KMS-11 (cell line): ENCODE measurements at regions not wholly inside any gene's neighbourhood (a gene's known extent, or its start where the extent isn't known, plus 50 kb on each side); places are given as distances from the start of the nearest gene placed in this dataset.
"Not testable (repeated sequence)": the region's sequence is repeated elsewhere in the genome, so short reads cannot be mapped to it uniquely, and the experiment has no call there.

Experiments
- H2AFZ ChIP-seq: fragments of 200-600 bp; sonication (generic); 2 replicates; pipeline ENCODE4 v1.6.1; 2016; ENCODE audit warnings: antibody characterized with exemption, mixed run types, low read depth
- H3K27ac ChIP-seq: fragments of 200-600 bp; sonication (generic); 2 replicates; pipeline ENCODE4 v1.6.1; 2016; ENCODE audit warnings: mild to moderate bottlenecking, mixed run types
- H3K27me3 ChIP-seq: fragments of 200-600 bp; sonication (generic); 2 replicates; pipeline ENCODE4 v1.6.1; 2017; ENCODE audit warnings: mild to moderate bottlenecking, low read depth, mixed run types, moderate library complexity; ENCODE audit not compliant: insufficient read depth
- H3K36me3 ChIP-seq: fragments of 200-600 bp; sonication (generic); 2 replicates; pipeline ENCODE4 v1.6.1; 2017; ENCODE audit warnings: mild to moderate bottlenecking, mixed run types; ENCODE audit not compliant: insufficient read depth
- H3K4me1 ChIP-seq: fragments of 200-600 bp; sonication (generic); 2 replicates; pipeline ENCODE4 v1.6.1; 2016; ENCODE audit warnings: mild to moderate bottlenecking, low read depth, mixed run types; ENCODE audit not compliant: poor library complexity, severe bottlenecking
- H3K4me2 ChIP-seq: fragments of 200-600 bp; sonication (generic); 2 replicates; pipeline ENCODE4 v1.7.0; 2016; ENCODE audit warnings: mild to moderate bottlenecking, mixed run types
- H3K4me3 ChIP-seq: fragments of 200-600 bp; sonication (generic); IDR thresholded peaks from 2 replicates; pipeline ENCODE4 v1.6.1; 2017; ENCODE audit warnings: low read depth, low read length, mixed read lengths; ENCODE audit not compliant: insufficient read depth
- H3K79me2 ChIP-seq: fragments of 200-600 bp; sonication (generic); 2 replicates; pipeline ENCODE4 v1.6.1; 2016; ENCODE audit warnings: low read depth, mixed run types; ENCODE audit not compliant: insufficient read depth
- H3K9ac ChIP-seq: fragments of 200-600 bp; sonication (generic); 2 replicates; pipeline ENCODE4 v1.6.1; 2016; ENCODE audit warnings: mild to moderate bottlenecking, mixed run types
- H4K20me1 ChIP-seq: fragments of 200-600 bp; sonication (generic); 2 replicates; pipeline ENCODE4 v1.6.1; 2016; ENCODE audit warnings: mild to moderate bottlenecking, mixed run types; ENCODE audit not compliant: insufficient read depth
- TF ChIP-seq, protein P1 (sequence below): fragments of 200-600 bp; sonication (generic); conservative IDR thresholded peaks from 2 replicates; pipeline ENCODE4 v1.6.1; 2017; ENCODE audit warnings: low read depth, mild to moderate bottlenecking, antibody characterized with exemption, low read length, moderate library complexity, mixed read lengths

DNA sequence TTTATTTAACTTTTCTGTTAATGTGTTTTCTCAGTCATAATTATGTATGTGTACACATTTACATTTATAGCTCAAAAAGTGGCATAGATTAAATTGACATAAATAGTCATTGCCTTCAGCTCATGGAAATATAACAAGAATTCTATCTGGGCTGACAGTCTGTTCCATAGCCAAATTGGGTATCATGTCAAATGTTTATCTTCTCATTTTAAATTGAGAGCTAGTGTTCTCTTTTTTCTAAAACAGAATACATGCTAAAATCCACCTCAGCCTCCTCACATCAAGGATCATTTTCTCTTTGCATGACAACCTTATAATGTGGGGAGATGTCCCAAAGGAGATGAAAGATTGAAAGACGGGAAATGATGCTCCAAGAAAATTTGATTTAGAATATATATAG is 144.1 kb upstream of the BCHE start:
- TF ChIP-seq, protein P1, sequence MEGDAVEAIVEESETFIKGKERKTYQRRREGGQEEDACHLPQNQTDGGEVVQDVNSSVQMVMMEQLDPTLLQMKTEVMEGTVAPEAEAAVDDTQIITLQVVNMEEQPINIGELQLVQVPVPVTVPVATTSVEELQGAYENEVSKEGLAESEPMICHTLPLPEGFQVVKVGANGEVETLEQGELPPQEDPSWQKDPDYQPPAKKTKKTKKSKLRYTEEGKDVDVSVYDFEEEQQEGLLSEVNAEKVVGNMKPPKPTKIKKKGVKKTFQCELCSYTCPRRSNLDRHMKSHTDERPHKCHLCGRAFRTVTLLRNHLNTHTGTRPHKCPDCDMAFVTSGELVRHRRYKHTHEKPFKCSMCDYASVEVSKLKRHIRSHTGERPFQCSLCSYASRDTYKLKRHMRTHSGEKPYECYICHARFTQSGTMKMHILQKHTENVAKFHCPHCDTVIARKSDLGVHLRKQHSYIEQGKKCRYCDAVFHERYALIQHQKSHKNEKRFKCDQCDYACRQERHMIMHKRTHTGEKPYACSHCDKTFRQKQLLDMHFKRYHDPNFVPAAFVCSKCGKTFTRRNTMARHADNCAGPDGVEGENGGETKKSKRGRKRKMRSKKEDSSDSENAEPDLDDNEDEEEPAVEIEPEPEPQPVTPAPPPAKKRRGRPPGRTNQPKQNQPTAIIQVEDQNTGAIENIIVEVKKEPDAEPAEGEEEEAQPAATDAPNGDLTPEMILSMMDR: no peak
- no peak overlapping the region for H3K4me3 ChIP-seq
- H3K27ac ChIP-seq: no peak overlapping the region
- no peaks in the 10 kb centered on the region for H3K27me3 ChIP-seq
- no peaks in the 10 kb centered on the region for H3K79me2 ChIP-seq
- no peaks in the 10 kb centered on the region for H4K20me1 ChIP-seq
- no peak overlapping the region for H3K9ac ChIP-seq
- H3K4me2 ChIP-seq: no peak overlapping the region
- no peaks in the 10 kb centered on the region for H3K4me1 ChIP-seq
- H2AFZ ChIP-seq: no peak overlapping the region
- H3K36me3 ChIP-seq: no peaks in the 10 kb centered on the region

DNA sequence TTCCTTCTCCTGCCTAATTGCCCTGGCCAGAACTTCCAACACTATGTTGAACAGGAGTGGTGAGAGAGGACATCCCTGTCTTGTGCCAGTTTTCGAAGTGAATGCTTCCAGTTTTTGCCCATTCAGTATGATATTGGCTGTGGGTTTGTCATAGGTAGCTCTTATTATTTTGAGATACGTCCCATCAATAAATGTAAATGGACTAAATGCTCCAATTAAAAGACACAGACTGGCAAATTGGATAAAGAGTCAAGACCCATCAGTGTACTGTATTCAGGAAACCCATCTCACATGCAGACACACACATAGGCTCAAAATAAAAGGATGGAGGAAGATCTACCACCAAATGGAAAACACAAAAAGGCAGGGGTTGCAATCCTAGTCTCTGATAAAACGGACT is 123.6 kb upstream of the BCHE start:
- H3K36me3 ChIP-seq, H4K20me1 ChIP-seq, H2AFZ ChIP-seq, H3K4me2 ChIP-seq, H3K9ac ChIP-seq, H3K4me3 ChIP-seq, H3K27ac ChIP-seq, H3K79me2 ChIP-seq, H3K4me1 ChIP-seq, H3K27me3 ChIP-seq: not testable (repeated sequence)

DNA sequence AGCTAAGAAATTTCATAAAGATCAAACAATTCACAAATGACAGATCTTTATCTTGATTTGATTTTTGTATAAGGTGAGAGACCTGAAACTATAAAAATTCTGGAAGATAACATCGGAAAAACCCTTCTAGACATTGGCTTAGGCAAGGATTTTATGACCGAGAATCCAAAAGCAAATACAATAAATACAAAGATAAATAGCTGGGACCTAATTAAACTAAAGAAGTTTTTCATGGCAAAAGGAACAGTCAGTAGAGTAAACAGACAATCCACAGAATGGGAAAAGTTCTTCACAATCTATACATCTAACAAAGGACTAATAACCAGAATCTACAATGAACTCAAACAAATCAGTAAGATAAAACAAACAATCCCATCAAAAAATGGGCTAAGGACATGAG is 116.9 kb upstream of the BCHE start:
- Histone ChIP-seq H3K27ac (no peak overlapping the region), H2AFZ (no peak overlapping the region), H3K4me2 (no peak overlapping the region), H3K27me3 (no peaks in the 10 kb centered on the region), H4K20me1 (no peaks in the 10 kb centered on the region), H3K79me2 (no peaks in the 10 kb centered on the region), H3K36me3 (no peaks in the 10 kb centered on the region), H3K4me1 (no peaks in the 10 kb centered on the region), H3K9ac (no peak overlapping the region), H3K4me3 (no peak overlapping the region)
- TF ChIP-seq, protein P1: no peak

DNA sequence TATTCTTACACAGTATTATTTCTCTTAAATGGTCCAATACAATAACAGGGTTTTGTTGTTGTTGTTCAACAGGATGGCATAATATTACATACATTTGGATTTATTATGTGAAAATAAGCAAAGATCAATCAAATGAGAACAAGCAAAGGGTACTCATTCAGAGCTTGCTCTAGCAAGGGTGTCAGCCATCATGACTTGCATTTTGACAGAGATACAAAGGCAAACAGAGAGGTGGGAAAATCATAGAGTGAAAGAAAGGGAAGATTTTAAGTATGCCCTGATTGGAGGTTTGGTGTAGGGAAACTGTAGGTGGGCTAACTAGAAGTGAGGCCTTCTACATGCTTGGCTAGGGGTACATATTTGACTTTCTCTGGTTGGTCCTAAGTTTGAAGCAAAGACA is 109.1 kb upstream of the BCHE start:
- H3K27me3 ChIP-seq: no peaks in the 10 kb centered on the region
- TF ChIP-seq, protein P1: no peak
- H3K4me1 ChIP-seq: no peaks in the 10 kb centered on the region
- H3K4me3 ChIP-seq: no peak overlapping the region
- no peaks in the 10 kb centered on the region for H3K79me2 ChIP-seq
- no peak overlapping the region for H3K27ac ChIP-seq
- H3K4me2 ChIP-seq: no peak overlapping the region
- no peaks in the 10 kb centered on the region for H3K36me3 ChIP-seq
- H2AFZ ChIP-seq: no peak overlapping the region
- H4K20me1 ChIP-seq: no peaks in the 10 kb centered on the region
- H3K9ac ChIP-seq: no peak overlapping the region

DNA sequence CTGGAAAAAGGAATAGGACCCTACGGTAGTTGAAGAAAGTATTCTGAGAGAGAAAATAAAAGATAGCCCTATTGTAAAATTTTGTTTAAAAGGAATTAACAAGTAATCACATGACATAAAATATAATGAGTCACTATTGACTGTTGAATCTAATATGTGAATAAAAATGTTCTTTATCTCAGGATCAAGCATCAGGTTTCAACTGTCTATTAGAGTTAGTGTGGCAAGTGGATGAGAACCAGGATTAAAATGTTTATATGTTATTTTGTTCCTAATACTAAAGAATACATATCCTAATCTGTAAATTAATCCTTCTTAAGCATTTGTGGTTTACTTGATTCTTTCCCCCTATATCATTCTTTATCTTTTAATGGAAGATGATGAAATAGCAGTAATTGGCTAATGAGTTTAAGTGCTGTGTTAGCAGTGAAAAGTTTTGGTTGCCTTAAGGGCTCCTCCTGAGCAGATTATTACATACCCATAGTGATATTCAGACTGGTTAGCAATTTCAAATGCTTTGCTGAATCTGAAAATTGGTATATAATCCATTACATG is 101.8 kb upstream of the BCHE start:
- no peak overlapping the region for H3K27ac ChIP-seq
- H4K20me1 ChIP-seq: no peaks in the 10 kb centered on the region
- H3K27me3 ChIP-seq: no peaks in the 10 kb centered on the region
- no peak overlapping the region for H2AFZ ChIP-seq
- no peak overlapping the region for H3K4me3 ChIP-seq
- H3K36me3 ChIP-seq: no peaks in the 10 kb centered on the region
- no peaks in the 10 kb centered on the region for H3K79me2 ChIP-seq
- H3K9ac ChIP-seq: no peak overlapping the region
- TF ChIP-seq, protein P1: no peak
- no peak overlapping the region for H3K4me2 ChIP-seq
- no peaks in the 10 kb centered on the region for H3K4me1 ChIP-seq

DNA sequence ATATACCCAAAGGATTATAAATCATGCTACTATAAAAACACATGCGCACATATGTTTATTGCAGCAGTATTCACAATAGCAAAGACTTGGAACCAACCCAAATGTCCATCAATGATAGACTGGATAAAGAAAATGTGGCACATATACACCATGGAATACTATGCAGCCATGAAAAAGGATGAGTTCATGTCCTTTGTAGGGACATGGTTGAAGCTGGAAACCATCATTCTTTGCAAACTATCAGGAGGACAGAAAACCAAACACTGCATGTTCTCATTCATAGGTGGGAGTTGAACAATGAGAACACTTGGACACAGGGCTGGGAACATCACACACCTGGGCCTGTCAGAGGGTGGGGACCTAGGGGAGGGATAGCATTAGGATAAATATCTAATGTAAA is 98.9 kb upstream of the BCHE start:
- H3K4me3 ChIP-seq, H3K27me3 ChIP-seq, H3K36me3 ChIP-seq, H3K9ac ChIP-seq, H3K4me2 ChIP-seq, H2AFZ ChIP-seq, H3K27ac ChIP-seq, H3K79me2 ChIP-seq, H3K4me1 ChIP-seq, H4K20me1 ChIP-seq: not testable (repeated sequence)

DNA sequence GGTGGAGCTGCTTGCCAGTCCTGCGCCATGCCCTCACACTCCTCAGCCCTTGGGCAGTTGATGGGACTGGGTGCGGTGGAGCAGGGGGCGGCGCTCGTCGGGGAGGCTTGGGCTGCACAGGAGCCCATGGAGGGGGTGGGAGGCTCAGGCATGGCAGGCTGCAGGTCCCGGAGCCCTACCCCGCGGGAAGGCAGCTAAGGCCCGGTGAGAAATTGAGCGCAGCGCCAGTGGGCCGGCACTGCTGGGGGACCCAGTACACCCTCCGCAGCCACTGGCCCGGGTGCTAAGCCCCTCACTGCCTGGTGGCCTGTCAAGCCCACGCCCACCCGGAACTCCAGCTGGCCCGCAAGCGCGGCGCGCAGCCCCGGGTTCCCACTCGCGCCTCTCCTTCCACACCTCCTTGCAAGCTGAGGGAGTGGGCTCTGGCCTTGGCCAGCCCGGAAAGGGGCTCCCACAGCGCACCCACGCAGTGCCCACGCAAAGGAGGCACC is 87.1 kb upstream of the BCHE start:
- not testable (repeated sequence) for H3K4me2 ChIP-seq, H3K27me3 ChIP-seq, H3K4me3 ChIP-seq, H3K79me2 ChIP-seq, H3K36me3 ChIP-seq, H2AFZ ChIP-seq, H3K4me1 ChIP-seq, H3K9ac ChIP-seq, H3K27ac ChIP-seq, H4K20me1 ChIP-seq
